ENCODE measurements at regions not wholly inside any gene's neighbourhood (a gene's known extent, or its start where the extent isn't known, plus 50 kb on each side); places are given as distances from the start of the nearest gene placed in this dataset.

DNA sequence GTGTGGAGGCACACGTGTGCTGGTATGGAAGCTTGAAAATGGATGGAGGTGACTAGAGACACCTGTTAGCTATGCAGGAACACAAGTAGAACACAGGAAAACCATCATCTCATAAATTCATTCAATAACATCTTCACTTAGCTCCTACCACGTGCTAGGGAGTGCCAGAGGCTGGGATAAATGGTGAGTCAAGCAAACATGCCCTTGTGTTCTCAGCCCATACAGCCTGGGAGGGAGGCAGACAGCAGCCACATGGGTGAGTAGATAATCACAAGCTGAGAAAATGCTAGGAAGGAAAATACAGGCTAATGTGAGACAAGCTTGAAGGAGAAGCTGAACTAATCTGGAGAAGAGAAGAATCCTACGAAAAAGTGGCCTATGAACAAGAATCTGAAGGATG lies 468.0 kb upstream of the ZMIZ1 start:
- H3K23ac ChIP-seq (ENCODE audit: low read depth, low read length, poor library complexity) = no peak overlapping the region
- no peak overlapping the region for H3K4ac ChIP-seq (ENCODE audit: low read length)
- no peaks in the 10 kb centered on the region for H3K79me1 ChIP-seq (ENCODE audit: low read depth, low read length)
- no peak overlapping the region for H2BK15ac ChIP-seq (ENCODE audit: low read length)
- no peak overlapping the region for H4K91ac ChIP-seq (ENCODE audit: low read depth, low read length, poor library complexity)
- no peak overlapping the region for H2AK5ac ChIP-seq (ENCODE audit: low read depth, low read length)
- no peaks in the 10 kb centered on the region for H3K36me3 ChIP-seq (replicated peaks in 1 of 2; ENCODE audit: control insufficient read depth in 2 of 2, insufficient read depth in 2 of 2, low read length in 2 of 2)
- H3K4me2 ChIP-seq (ENCODE audit: insufficient read depth, low read length, poor library complexity, severe bottlenecking) = no peak overlapping the region
- WGBS, 2 donors (ENCODE audit: extremely low coverage in 2 of 2, insufficient read length in 2 of 2, insufficient replicate concordance in 1 of 2) = no CpG with 5 or more reads among the region's 3 CpGs
- H3K4me3 ChIP-seq (ENCODE audit: low read length in 2 of 2) = no peak overlapping the region
- no peak overlapping the region for H2BK5ac ChIP-seq (ENCODE audit: low read length)
- no peak overlapping the region for H3K18ac ChIP-seq (ENCODE audit: low read length)
- H3K14ac ChIP-seq (ENCODE audit: low read length) = no peak overlapping the region
- H4K8ac ChIP-seq (ENCODE audit: low read depth, low read length) = no peak overlapping the region
- H2AFZ ChIP-seq (ENCODE audit: low read length) = no peak overlapping the region
- no peaks in the 10 kb centered on the region for H3K27me3 ChIP-seq (ENCODE audit: control insufficient read depth in 3 of 3, insufficient read depth in 3 of 3, low read depth in 1 of 3, low read length in 3 of 3)
- H3K9me3 ChIP-seq (replicated peaks in 1 of 2; ENCODE audit: control insufficient read depth in 2 of 2, insufficient read depth in 1 of 2, low read depth in 1 of 2, low read length in 2 of 2) = no peaks in the 10 kb centered on the region
- no peak for DNase-seq (ENCODE audit: low spot score)
- H3K9ac ChIP-seq (ENCODE audit: low read depth, low read length, poor library complexity) = no peak overlapping the region
- H3K4me1 ChIP-seq (ENCODE audit: control insufficient read depth in 2 of 2, insufficient read depth in 1 of 2, low read depth in 1 of 2, low read length in 2 of 2) = peaks cover 0 to 5% of the 10 kb centered on the region in 2 donors
- no peak overlapping the region for H2BK12ac ChIP-seq (ENCODE audit: low read length)
- H3K27ac ChIP-seq (replicated peaks; ENCODE audit: low read length) = no peak overlapping the region
- H2BK120ac ChIP-seq (ENCODE audit: low read depth, low read length) = no peak overlapping the region

DNA sequence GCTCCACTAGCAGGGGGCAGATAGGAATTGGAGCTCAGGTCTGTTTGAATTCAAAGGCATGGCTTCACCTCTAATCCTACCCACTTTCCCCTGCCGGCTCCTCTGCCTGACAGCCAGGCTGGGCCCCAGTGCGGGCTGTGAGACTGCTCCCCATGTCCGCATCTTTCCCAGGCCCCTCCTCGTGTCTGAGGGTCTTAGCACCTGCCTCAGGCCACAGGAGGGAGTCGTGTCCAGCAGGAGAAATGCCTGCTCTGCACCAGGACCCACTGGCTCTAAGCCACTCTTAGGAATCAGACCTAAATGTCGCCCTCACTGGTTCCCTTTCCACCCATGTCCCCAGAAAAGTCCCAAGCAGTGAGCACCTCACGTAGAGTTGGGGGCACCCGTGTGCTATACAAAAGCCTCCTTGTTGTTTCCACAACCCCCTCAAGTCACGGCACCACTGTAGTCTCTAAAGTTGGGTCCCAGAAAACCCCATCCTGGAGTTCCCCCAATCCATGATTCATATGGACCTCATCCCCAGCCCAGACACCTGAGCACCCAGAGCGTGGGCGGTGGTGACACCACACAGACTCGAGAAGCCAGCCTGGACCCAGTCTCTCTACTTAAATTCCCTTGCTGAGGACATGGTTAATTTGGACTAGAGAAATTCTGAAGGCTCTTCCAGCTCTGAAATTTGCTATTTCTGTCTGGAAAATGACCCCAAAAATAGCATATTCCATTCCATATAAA lies 466.4 kb upstream of the ZMIZ1 start:
- Histone ChIP-seq H3K79me1 (ENCODE audit: low read depth, low read length) (no peaks in the 10 kb centered on the region), H3K9ac (ENCODE audit: low read depth, low read length, poor library complexity) (no peak overlapping the region), H3K4ac (ENCODE audit: low read length) (no peak overlapping the region), H4K91ac (ENCODE audit: low read depth, low read length, poor library complexity) (no peak overlapping the region), H3K4me2 (ENCODE audit: insufficient read depth, low read length, poor library complexity, severe bottlenecking) (no peak overlapping the region), H2BK5ac (ENCODE audit: low read length) (no peak overlapping the region), H2BK120ac (ENCODE audit: low read depth, low read length) (no peak overlapping the region), H3K36me3 (replicated peaks in 1 of 2; ENCODE audit: control insufficient read depth in 2 of 2, insufficient read depth in 2 of 2, low read length in 2 of 2) (no peaks in the 10 kb centered on the region), H4K8ac (ENCODE audit: low read depth, low read length) (no peak overlapping the region), H3K27me3 (ENCODE audit: control insufficient read depth in 3 of 3, insufficient read depth in 3 of 3, low read depth in 1 of 3, low read length in 3 of 3) (no peaks in the 10 kb centered on the region), H3K4me3 (ENCODE audit: low read length in 2 of 2) (no peak overlapping the region), H2BK12ac (ENCODE audit: low read length) (no peak overlapping the region), H3K18ac (ENCODE audit: low read length) (peak overlapping the region; percentile 77), H3K27ac (replicated peaks; ENCODE audit: low read length) (no peak overlapping the region), H3K23ac (ENCODE audit: low read depth, low read length, poor library complexity) (no peak overlapping the region), H3K4me1 (ENCODE audit: control insufficient read depth in 2 of 2, insufficient read depth in 1 of 2, low read depth in 1 of 2, low read length in 2 of 2) (peaks cover 0 to 5% of the 10 kb centered on the region in 2 donors), H2AK5ac (ENCODE audit: low read depth, low read length) (no peak overlapping the region), H2BK15ac (ENCODE audit: low read length) (no peak overlapping the region), H3K9me3 (replicated peaks in 1 of 2; ENCODE audit: control insufficient read depth in 2 of 2, insufficient read depth in 1 of 2, low read depth in 1 of 2, low read length in 2 of 2) (no peaks in the 10 kb centered on the region), H2AFZ (ENCODE audit: low read length) (no peak overlapping the region), H3K14ac (ENCODE audit: low read length) (no peak overlapping the region)
- no peak for DNase-seq (ENCODE audit: low spot score)
- WGBS, 2 donors (ENCODE audit: extremely low coverage in 2 of 2, insufficient read length in 2 of 2, insufficient replicate concordance in 1 of 2) = no CpG with 5 or more reads among the region's 12 CpGs

DNA sequence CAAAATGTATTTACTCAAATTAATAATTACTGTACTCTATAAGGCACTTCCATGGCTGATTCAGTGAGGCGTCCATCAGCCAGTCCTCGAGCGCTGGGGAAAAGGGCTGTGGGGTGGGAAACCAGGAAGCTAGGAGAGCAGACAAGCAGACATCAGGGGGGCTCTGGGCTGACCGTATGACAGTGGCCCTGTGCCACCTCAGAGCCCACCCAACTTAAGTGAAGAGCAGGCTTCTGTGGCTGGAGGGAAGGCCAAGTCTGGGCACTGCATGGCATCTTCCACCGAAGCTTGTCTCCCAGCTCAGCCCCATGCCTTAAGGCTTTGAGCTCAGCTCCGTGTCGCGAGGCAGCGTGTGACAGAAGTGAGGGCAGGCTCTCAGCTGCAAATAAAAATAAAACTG lies 464.5 kb upstream of the ZMIZ1 start:
- Histone ChIP-seq H2AFZ (ENCODE audit: low read length) (no peak overlapping the region), H3K9ac (ENCODE audit: low read depth, low read length, poor library complexity) (no peak overlapping the region), H3K27me3 (ENCODE audit: control insufficient read depth in 3 of 3, insufficient read depth in 3 of 3, low read depth in 1 of 3, low read length in 3 of 3) (no peaks in the 10 kb centered on the region), H4K8ac (ENCODE audit: low read depth, low read length) (no peak overlapping the region), H3K4me3 (ENCODE audit: low read length in 2 of 2) (no peak overlapping the region), H2BK120ac (ENCODE audit: low read depth, low read length) (no peak overlapping the region), H3K9me3 (replicated peaks in 1 of 2; ENCODE audit: control insufficient read depth in 2 of 2, insufficient read depth in 1 of 2, low read depth in 1 of 2, low read length in 2 of 2) (peaks cover 0 to 6% of the 10 kb centered on the region in 2 donors), H3K4ac (ENCODE audit: low read length) (no peak overlapping the region), H3K4me2 (ENCODE audit: insufficient read depth, low read length, poor library complexity, severe bottlenecking) (no peak overlapping the region), H3K23ac (ENCODE audit: low read depth, low read length, poor library complexity) (no peak overlapping the region), H2AK5ac (ENCODE audit: low read depth, low read length) (no peak overlapping the region), H2BK12ac (ENCODE audit: low read length) (no peak overlapping the region), H3K36me3 (replicated peaks in 1 of 2; ENCODE audit: control insufficient read depth in 2 of 2, insufficient read depth in 2 of 2, low read length in 2 of 2) (no peaks in the 10 kb centered on the region), H4K91ac (ENCODE audit: low read depth, low read length, poor library complexity) (no peak overlapping the region), H3K14ac (ENCODE audit: low read length) (no peak overlapping the region), H2BK5ac (ENCODE audit: low read length) (no peak overlapping the region), H3K79me1 (ENCODE audit: low read depth, low read length) (no peaks in the 10 kb centered on the region), H3K18ac (ENCODE audit: low read length) (no peak overlapping the region), H3K4me1 (ENCODE audit: control insufficient read depth in 2 of 2, insufficient read depth in 1 of 2, low read depth in 1 of 2, low read length in 2 of 2) (peaks cover 0 to 5% of the 10 kb centered on the region in 2 donors), H2BK15ac (ENCODE audit: low read length) (no peak overlapping the region), H3K27ac (replicated peaks; ENCODE audit: low read length) (no peak overlapping the region)
- WGBS, 2 donors (ENCODE audit: extremely low coverage in 2 of 2, insufficient read length in 2 of 2, insufficient replicate concordance in 1 of 2) = no CpG with 5 or more reads among the region's 9 CpGs
- DNase-seq (ENCODE audit: low spot score) = no peak

DNA sequence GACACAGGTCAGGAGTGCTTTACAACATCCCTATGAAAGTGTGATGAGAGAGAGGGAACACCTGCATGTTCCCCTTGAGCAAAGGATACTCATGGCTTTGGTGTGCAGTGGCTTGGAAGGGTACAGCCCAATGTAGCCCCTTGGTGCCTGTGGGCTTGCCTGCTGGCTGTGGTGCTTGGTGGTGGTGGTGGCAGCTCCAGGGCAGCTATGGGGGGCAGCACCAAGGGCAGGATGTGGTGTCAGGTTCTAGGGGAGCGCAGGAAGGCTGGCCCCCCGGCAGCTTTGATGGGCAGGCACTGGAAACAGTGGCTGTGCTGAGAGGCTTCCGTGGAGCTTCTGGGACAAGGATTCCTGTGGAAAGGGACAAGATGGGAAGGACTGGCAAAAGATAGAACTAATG lies 464.0 kb upstream of the ZMIZ1 start:
- Histone ChIP-seq H3K4me2 (ENCODE audit: insufficient read depth, low read length, poor library complexity, severe bottlenecking) (no peak overlapping the region), H4K91ac (ENCODE audit: low read depth, low read length, poor library complexity) (peak overlapping the region; percentile 28), H2BK12ac (ENCODE audit: low read length) (no peak overlapping the region), H3K79me1 (ENCODE audit: low read depth, low read length) (no peaks in the 10 kb centered on the region), H2BK5ac (ENCODE audit: low read length) (no peak overlapping the region), H3K27me3 (ENCODE audit: control insufficient read depth in 3 of 3, insufficient read depth in 3 of 3, low read depth in 1 of 3, low read length in 3 of 3) (no peaks in the 10 kb centered on the region), H3K18ac (ENCODE audit: low read length) (peak overlapping the region; percentile 53), H3K4me1 (ENCODE audit: control insufficient read depth in 2 of 2, insufficient read depth in 1 of 2, low read depth in 1 of 2, low read length in 2 of 2) (peaks cover 0 to 5% of the 10 kb centered on the region in 2 donors), H3K36me3 (replicated peaks in 1 of 2; ENCODE audit: control insufficient read depth in 2 of 2, insufficient read depth in 2 of 2, low read length in 2 of 2) (no peaks in the 10 kb centered on the region), H3K23ac (ENCODE audit: low read depth, low read length, poor library complexity) (no peak overlapping the region), H2BK15ac (ENCODE audit: low read length) (no peak overlapping the region), H3K9me3 (replicated peaks in 1 of 2; ENCODE audit: control insufficient read depth in 2 of 2, insufficient read depth in 1 of 2, low read depth in 1 of 2, low read length in 2 of 2) (peaks cover 0 to 7% of the 10 kb centered on the region in 2 donors), H3K4me3 (ENCODE audit: low read length in 2 of 2) (no peak overlapping the region), H3K27ac (replicated peaks; ENCODE audit: low read length) (no peak overlapping the region), H3K4ac (ENCODE audit: low read length) (no peak overlapping the region), H2AFZ (ENCODE audit: low read length) (no peak overlapping the region), H2BK120ac (ENCODE audit: low read depth, low read length) (no peak overlapping the region), H3K9ac (ENCODE audit: low read depth, low read length, poor library complexity) (no peak overlapping the region), H4K8ac (ENCODE audit: low read depth, low read length) (no peak overlapping the region), H2AK5ac (ENCODE audit: low read depth, low read length) (no peak overlapping the region), H3K14ac (ENCODE audit: low read length) (no peak overlapping the region)
- WGBS, 2 donors (ENCODE audit: extremely low coverage in 2 of 2, insufficient read length in 2 of 2, insufficient replicate concordance in 1 of 2) = no CpG with 5 or more reads among the region's 3 CpGs
- no peak for DNase-seq (ENCODE audit: low spot score)

Data from neuronal stem cell (in vitro differentiated cells).